ENCODE measurements at regions not wholly inside any gene's neighbourhood (a gene's known extent, or its start where the extent isn't known, plus 50 kb on each side); places are given as distances from the start of the nearest gene placed in this dataset.
A peak's percentile ranks its signal among the peaks of the same experiment; 100 is the strongest.

GRCh38 chr2:13050764-13051163 lies 334.0 kb downstream of the TRIB2 start:
- H3K4me3 ChIP-seq (replicated peaks; ENCODE audit: low read depth, low read length): no peak overlapping the region
- DNase-seq (ENCODE audit: low read depth): peak; percentile 46
- TF ChIP-seq, protein P1, sequence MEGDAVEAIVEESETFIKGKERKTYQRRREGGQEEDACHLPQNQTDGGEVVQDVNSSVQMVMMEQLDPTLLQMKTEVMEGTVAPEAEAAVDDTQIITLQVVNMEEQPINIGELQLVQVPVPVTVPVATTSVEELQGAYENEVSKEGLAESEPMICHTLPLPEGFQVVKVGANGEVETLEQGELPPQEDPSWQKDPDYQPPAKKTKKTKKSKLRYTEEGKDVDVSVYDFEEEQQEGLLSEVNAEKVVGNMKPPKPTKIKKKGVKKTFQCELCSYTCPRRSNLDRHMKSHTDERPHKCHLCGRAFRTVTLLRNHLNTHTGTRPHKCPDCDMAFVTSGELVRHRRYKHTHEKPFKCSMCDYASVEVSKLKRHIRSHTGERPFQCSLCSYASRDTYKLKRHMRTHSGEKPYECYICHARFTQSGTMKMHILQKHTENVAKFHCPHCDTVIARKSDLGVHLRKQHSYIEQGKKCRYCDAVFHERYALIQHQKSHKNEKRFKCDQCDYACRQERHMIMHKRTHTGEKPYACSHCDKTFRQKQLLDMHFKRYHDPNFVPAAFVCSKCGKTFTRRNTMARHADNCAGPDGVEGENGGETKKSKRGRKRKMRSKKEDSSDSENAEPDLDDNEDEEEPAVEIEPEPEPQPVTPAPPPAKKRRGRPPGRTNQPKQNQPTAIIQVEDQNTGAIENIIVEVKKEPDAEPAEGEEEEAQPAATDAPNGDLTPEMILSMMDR (IDR thresholded peaks at IDR 0.05; ENCODE audit: low read length, missing control alignments): no peak

- no peak for DNase-seq (ENCODE audit: low read depth)
- TF ChIP-seq, protein P1 (IDR thresholded peaks at IDR 0.05; ENCODE audit: low read length, missing control alignments): no peak
- H3K4me3 ChIP-seq (replicated peaks; ENCODE audit: low read depth, low read length): no peak overlapping the region
Measured at GRCh38 chr2:13052547-13052946, 335.8 kb downstream of the TRIB2 start.

DNA sequence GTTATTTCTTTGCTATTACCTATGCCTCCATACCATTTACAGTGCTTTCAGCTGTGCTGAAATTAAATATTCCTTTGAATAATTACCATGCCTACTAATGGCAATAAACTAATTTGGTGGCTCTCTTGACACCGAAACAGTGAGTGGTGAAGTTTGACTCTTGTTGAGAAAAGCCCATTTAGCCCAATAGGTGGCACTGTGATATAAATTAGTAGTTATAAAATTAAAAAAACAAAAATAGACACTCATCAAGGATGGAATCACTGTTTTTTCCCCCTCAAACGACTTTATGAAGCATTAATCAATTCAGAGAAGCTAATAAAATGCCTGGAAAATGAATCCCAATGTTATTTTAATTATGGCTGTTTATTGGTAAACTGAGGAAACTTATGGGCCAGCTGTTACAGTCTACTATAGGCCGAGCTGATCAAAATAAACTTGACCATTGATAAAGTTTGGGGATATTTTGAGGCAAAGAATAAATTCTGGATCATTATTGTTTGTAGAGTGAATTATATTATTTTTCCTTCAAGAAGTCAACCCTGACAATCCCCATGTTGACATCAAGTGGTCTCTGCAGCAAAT lies 339.6 kb downstream of the TRIB2 start:
- H3K4me3 ChIP-seq (replicated peaks; ENCODE audit: low read depth, low read length): no peak overlapping the region
- TF ChIP-seq, protein P1 (IDR thresholded peaks at IDR 0.05; ENCODE audit: low read length, missing control alignments): peak; percentile 53
- DNase-seq (ENCODE audit: low read depth): peak; percentile 39

DNA sequence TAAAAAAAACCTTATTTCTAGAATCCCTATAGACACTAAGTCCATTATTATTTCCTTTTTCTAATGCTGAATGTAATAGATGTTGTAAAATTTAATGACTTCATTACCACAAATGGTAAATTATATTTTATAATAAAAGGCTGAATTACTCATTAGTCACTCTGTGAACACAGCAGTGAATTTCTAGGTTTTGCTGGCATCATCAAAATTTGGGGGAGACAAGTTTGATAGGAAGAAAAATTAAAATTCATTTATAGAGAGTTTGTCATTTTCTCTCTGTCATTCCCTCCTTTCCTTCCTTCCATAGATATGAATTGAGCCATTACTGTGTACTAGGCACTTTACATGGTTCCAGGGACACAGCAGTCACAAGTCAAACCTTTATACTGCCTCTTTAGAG lies 340.9 kb downstream of the TRIB2 start:
- TF ChIP-seq, protein P1 (IDR thresholded peaks at IDR 0.05; ENCODE audit: low read length, missing control alignments): no peak
- DNase-seq (ENCODE audit: low read depth): no peak
- H3K4me3 ChIP-seq (replicated peaks; ENCODE audit: low read depth, low read length): no peak overlapping the region

GRCh38 chr2:13066676-13067075 lies 349.9 kb downstream of the TRIB2 start:
- no peak overlapping the region for H3K4me3 ChIP-seq (replicated peaks; ENCODE audit: low read depth, low read length)
- DNase-seq (ENCODE audit: low read depth): no peak
- TF ChIP-seq, protein P1 (IDR thresholded peaks at IDR 0.05; ENCODE audit: low read length, missing control alignments): no peak

DNA sequence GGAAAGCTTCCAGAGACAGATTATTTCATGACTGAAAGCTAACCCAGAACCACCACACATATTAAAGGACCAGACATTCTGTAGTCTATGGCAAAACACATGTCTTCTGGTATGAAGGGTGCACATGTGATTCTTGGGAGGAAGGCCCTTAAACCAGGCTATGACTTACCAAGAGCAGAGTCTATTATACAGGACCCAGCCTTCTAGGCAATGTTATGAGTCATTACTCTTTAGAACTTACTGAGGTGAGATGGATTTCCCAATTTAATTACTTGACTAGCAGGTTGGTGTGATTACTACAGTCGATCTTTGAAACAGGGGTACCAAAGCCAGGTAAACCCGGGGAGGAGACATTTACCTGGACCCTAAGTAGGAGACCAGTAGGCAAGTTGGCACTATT lies 350.8 kb downstream of the TRIB2 start:
- no peak for DNase-seq (ENCODE audit: low read depth)
- TF ChIP-seq, protein P1 (IDR thresholded peaks at IDR 0.05; ENCODE audit: low read length, missing control alignments): no peak
- H3K4me3 ChIP-seq (replicated peaks; ENCODE audit: low read depth, low read length): no peak overlapping the region

DNA sequence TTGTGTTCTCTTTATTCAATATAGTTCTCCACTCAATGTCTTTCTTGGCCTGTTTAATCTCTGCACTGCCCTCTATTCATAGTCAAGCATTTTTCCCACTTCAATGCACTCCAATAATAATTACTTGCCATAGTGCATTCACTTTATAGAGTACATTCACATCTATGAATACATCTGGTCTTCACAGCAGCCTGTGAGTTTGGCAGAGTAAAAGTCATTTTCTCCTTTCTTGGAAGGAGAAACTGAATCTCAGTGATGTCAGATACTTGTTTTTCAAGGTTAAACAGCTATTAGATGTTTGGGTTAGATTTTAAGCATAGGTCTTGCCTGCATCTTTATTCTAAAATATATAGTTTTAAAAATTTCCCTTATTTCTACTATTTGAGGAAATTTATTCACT lies 373.2 kb downstream of the TRIB2 start:
- no peak overlapping the region for H3K4me3 ChIP-seq (replicated peaks; ENCODE audit: low read depth, low read length)
- TF ChIP-seq, protein P1 (IDR thresholded peaks at IDR 0.05; ENCODE audit: low read length, missing control alignments): no peak
- DNase-seq (ENCODE audit: low read depth): no peak
